Uterus (tissue), 2 donors: ENCODE measurements at regions not wholly inside any gene's neighbourhood (a gene's known extent, or its start where the extent isn't known, plus 50 kb on each side); places are given as distances from the start of the nearest gene placed in this dataset.

Experiments
- POLR2A ChIP-seq, 2 donors: fragments of 450-650 bp; IDR thresholded peaks; one replicate each; pipeline ENCODE4 v1.6.1; 2016; ENCODE audit warnings: antibody characterized with exemption in 2 of 2, mild to moderate bottlenecking in 1 of 2, moderate library complexity in 1 of 2
- TF ChIP-seq, protein P1 (sequence below), 4 experiments: fragments of 200-600 bp in 2 of 4; fragments of 450-650 bp in 2 of 4; sonication (generic) in 2 of 4; IDR thresholded peaks; one replicate each; pipeline ENCODE4 v1.5.1; 2016 to 2019; ENCODE audit warnings: antibody characterized with exemption in 4 of 4, mild to moderate bottlenecking in 2 of 4, moderate library complexity in 1 of 4

DNA sequence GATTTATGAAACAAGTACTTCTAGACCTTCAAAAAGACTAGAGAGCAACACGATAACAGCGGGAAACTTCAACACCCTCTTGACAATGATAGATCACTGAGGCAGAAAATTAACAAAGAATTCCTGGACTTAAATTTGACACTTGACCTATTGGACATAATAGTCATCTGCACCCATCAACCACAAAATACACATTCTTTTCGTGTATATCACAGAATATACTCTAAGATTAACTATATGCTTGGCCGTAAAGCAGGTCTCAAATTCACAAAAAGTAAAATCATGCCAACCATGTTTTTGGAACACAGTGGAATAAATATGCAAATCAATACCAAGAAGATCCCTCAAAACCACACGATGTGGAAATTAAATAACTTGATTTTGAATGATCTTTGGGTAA lies 559.4 kb downstream of the DNAH5 start:
- TF ChIP-seq POLR2A (IDR thresholded peaks at IDR 0.05) = no peak
- TF ChIP-seq, protein P1, sequence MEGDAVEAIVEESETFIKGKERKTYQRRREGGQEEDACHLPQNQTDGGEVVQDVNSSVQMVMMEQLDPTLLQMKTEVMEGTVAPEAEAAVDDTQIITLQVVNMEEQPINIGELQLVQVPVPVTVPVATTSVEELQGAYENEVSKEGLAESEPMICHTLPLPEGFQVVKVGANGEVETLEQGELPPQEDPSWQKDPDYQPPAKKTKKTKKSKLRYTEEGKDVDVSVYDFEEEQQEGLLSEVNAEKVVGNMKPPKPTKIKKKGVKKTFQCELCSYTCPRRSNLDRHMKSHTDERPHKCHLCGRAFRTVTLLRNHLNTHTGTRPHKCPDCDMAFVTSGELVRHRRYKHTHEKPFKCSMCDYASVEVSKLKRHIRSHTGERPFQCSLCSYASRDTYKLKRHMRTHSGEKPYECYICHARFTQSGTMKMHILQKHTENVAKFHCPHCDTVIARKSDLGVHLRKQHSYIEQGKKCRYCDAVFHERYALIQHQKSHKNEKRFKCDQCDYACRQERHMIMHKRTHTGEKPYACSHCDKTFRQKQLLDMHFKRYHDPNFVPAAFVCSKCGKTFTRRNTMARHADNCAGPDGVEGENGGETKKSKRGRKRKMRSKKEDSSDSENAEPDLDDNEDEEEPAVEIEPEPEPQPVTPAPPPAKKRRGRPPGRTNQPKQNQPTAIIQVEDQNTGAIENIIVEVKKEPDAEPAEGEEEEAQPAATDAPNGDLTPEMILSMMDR (IDR thresholded peaks at IDR 0.05) = no peak
